Neural progenitor cell (in vitro differentiated cells): ENCODE measurements at regions not wholly inside any gene's neighbourhood (a gene's known extent, or its start where the extent isn't known, plus 50 kb on each side); places are given as distances from the start of the nearest gene placed in this dataset.

Experiments
- DNase-seq: peaks from one replicate; pipeline ENCODE4 v3.0.0-alpha.2; 2016; ENCODE audit warnings: low spot score
- H2AFZ ChIP-seq: fragments of 200-600 bp; sonication (generic); replicated peaks from 2 replicates; pipeline ENCODE4 v1.6.1; 2016; ENCODE audit warnings: antibody characterized with exemption
- H3F3A ChIP-seq: fragments of 200-600 bp; sonication (generic); 2 replicates; pipeline ENCODE4 v1.6.1; 2016; ENCODE audit warnings: antibody characterized with exemption, low read depth
- H3K27ac ChIP-seq: fragments of 200-600 bp; sonication (generic); 2 replicates; pipeline ENCODE4 v1.5.1; 2016; ENCODE audit warnings: mild to moderate bottlenecking
- H3K27me3 ChIP-seq: fragments of 200-600 bp; sonication (generic); 2 replicates; pipeline ENCODE4 v1.6.1; 2016; ENCODE audit warnings: mild to moderate bottlenecking, moderate library complexity
- H3K36me3 ChIP-seq: fragments of 200-600 bp; sonication (generic); 2 replicates; pipeline ENCODE4 v1.5.1; 2016
- H3K4me1 ChIP-seq: fragments of 200-600 bp; sonication (generic); 2 replicates; pipeline ENCODE4 v1.6.1; 2016; ENCODE audit warnings: mixed run types
- H3K4me2 ChIP-seq: fragments of 200-600 bp; sonication (generic); 2 replicates; pipeline ENCODE4 v1.6.1; 2016
- H3K4me3 ChIP-seq: fragments of 200-600 bp; sonication (generic); 2 replicates; pipeline ENCODE4 v1.5.1; 2016
- H3K79me2 ChIP-seq: fragments of 200-600 bp; sonication (generic); 2 replicates; pipeline ENCODE4 v1.6.1; 2016; ENCODE audit warnings: low read depth
- H3K9ac ChIP-seq: fragments of 200-600 bp; sonication (generic); 2 replicates; pipeline ENCODE4 v1.6.1; 2016
- H3K9me3 ChIP-seq: fragments of 200-600 bp; sonication (generic); 2 replicates; pipeline ENCODE4 v1.5.1; 2016; ENCODE audit warnings: low read depth
- H4K20me1 ChIP-seq: fragments of 200-600 bp; sonication (generic); 2 replicates; pipeline ENCODE4 v1.6.1; 2016; ENCODE audit warnings: low read depth
- H3K27ac Mint-ChIP-seq: 3 replicates; pipeline ENCODE4 v1.8.0; 2021; ENCODE audit warnings: mixed read lengths
- H3K27me3 Mint-ChIP-seq: 2 replicates; pipeline ENCODE4 v1.8.0; 2022; ENCODE audit warnings: low read depth, mild to moderate bottlenecking, inconsistent platforms, moderate library complexity, mixed read lengths; ENCODE audit not compliant: insufficient read depth
- H3K36me3 Mint-ChIP-seq: 3 replicates; pipeline ENCODE4 v1.8.0; 2021; ENCODE audit warnings: mixed read lengths
- H3K4me1 Mint-ChIP-seq: 3 replicates; pipeline ENCODE4 v1.8.0; 2021; ENCODE audit warnings: mixed read lengths
- H3K4me3 Mint-ChIP-seq: 3 replicates; pipeline ENCODE4 v1.8.0; 2021; ENCODE audit warnings: mild to moderate bottlenecking, moderate library complexity, mixed read lengths
- H3K9me3 Mint-ChIP-seq: 3 replicates; pipeline ENCODE4 v1.8.0; 2020; ENCODE audit warnings: mixed read lengths
- CTCF ChIP-seq: fragments of 200-600 bp; sonication (generic); IDR thresholded peaks from 2 replicates; pipeline ENCODE4 v1.5.1; 2017; ENCODE audit warnings: antibody characterized with exemption, mild to moderate bottlenecking
- EZH2 ChIP-seq: fragments of 200-600 bp; sonication (generic); IDR thresholded peaks from 2 replicates; pipeline ENCODE4 v1.6.1; 2017; ENCODE audit warnings: antibody characterized with exemption, mild to moderate bottlenecking, moderate library complexity
- EZH2phosphoT487 ChIP-seq: fragments of 200-600 bp; sonication (generic); IDR thresholded peaks from 2 replicates; pipeline ENCODE4 v1.6.1; 2017; ENCODE audit warnings: antibody characterized with exemption

GRCh38 chr15:62953021-62953420 is 89.5 kb upstream of the TPM1 start:
- no peak overlapping the region for H3K9ac ChIP-seq
- TF ChIP-seq CTCF (no peak), EZH2phosphoT487 (no peak), EZH2 (no peak)
- peaks cover 3% of the 10 kb centered on the region for H3K4me1 Mint-ChIP-seq

GRCh38 chr15:62953496-62954045 is 89.0 kb upstream of the TPM1 start:
- Mint-ChIP-seq H3K4me3 (no peak overlapping the region), H3K27ac (no peak overlapping the region), H3K27me3 (peaks cover 4% of the 10 kb centered on the region), H3K4me1 (peaks cover 3% of the 10 kb centered on the region), H3K9me3 (peaks cover 11% of the 10 kb centered on the region), H3K36me3 (no peaks in the 10 kb centered on the region)
- H3K27me3 ChIP-seq = no peaks in the 10 kb centered on the region
- no peak overlapping the region for H3K27ac ChIP-seq
- no peaks in the 10 kb centered on the region for H3K79me2 ChIP-seq
- no peak overlapping the region for H3K4me2 ChIP-seq
- TF ChIP-seq EZH2 = no peak
- TF ChIP-seq EZH2phosphoT487 = no peak
- no peak for TF ChIP-seq CTCF
- H3F3A ChIP-seq = no peaks in the 10 kb centered on the region
- H3K4me1 ChIP-seq = no peaks in the 10 kb centered on the region
- H3K4me3 ChIP-seq = no peak overlapping the region
- no peaks in the 10 kb centered on the region for H4K20me1 ChIP-seq
- no peaks in the 10 kb centered on the region for H3K36me3 ChIP-seq
- H3K9ac ChIP-seq = no peak overlapping the region
- H2AFZ ChIP-seq = no peak overlapping the region
- no peak for DNase-seq
- H3K9me3 ChIP-seq = no peaks in the 10 kb centered on the region

More at GRCh38 chr15:62953021-62953420, 89.5 kb upstream of the TPM1 start:
- H3K27me3 ChIP-seq = no peaks in the 10 kb centered on the region
- H4K20me1 ChIP-seq = no peaks in the 10 kb centered on the region
- H3K4me2 ChIP-seq = no peak overlapping the region
- H3K4me3 Mint-ChIP-seq = no peak overlapping the region
- no peak overlapping the region for H2AFZ ChIP-seq
- H3K36me3 ChIP-seq = no peaks in the 10 kb centered on the region
- no peak overlapping the region for H3K27ac Mint-ChIP-seq
- peaks cover 4% of the 10 kb centered on the region for H3K27me3 Mint-ChIP-seq
- no peak overlapping the region for H3K27ac ChIP-seq
- no peaks in the 10 kb centered on the region for H3K79me2 ChIP-seq
- H3K4me3 ChIP-seq = no peak overlapping the region
- H3K4me1 ChIP-seq = no peaks in the 10 kb centered on the region
- H3K36me3 Mint-ChIP-seq = no peaks in the 10 kb centered on the region
- H3K9me3 ChIP-seq = no peaks in the 10 kb centered on the region
- no peaks in the 10 kb centered on the region for H3F3A ChIP-seq
- H3K9me3 Mint-ChIP-seq = peaks cover 11% of the 10 kb centered on the region
- DNase-seq = no peak

- Histone ChIP-seq H3K9ac (no peak overlapping the region), H3K4me3 (no peak overlapping the region), H3K79me2 (no peaks in the 10 kb centered on the region), H3K36me3 (no peaks in the 10 kb centered on the region), H3K4me1 (no peaks in the 10 kb centered on the region), H3K27me3 (no peaks in the 10 kb centered on the region), H3K4me2 (no peak overlapping the region), H3K27ac (no peak overlapping the region), H4K20me1 (no peaks in the 10 kb centered on the region), H3K9me3 (no peaks in the 10 kb centered on the region), H2AFZ (no peak overlapping the region), H3F3A (no peaks in the 10 kb centered on the region)
- peaks cover 4% of the 10 kb centered on the region for H3K27me3 Mint-ChIP-seq
- H3K27ac Mint-ChIP-seq = no peak overlapping the region
- H3K4me3 Mint-ChIP-seq = no peak overlapping the region
- DNase-seq = no peak
- peaks cover 9% of the 10 kb centered on the region for H3K4me1 Mint-ChIP-seq
- H3K36me3 Mint-ChIP-seq = no peaks in the 10 kb centered on the region
- H3K9me3 Mint-ChIP-seq = peaks cover 11% of the 10 kb centered on the region
- no peak for TF ChIP-seq EZH2
- TF ChIP-seq CTCF = no peak
- no peak for TF ChIP-seq EZH2phosphoT487
These were observed 85.4 kb upstream of the TPM1 start for GRCh38 chr15:62957130-62957529.
